Stimulated activated CD4-positive, alpha-beta T cell treated with anti-CD3 and anti-CD28 coated beads, Interleukin-15, amount 100 ng/mL, for 24 hours (primary cell): ENCODE measurements at regions not wholly inside any gene's neighbourhood (a gene's known extent, or its start where the extent isn't known, plus 50 kb on each side); places are given as distances from the start of the nearest gene placed in this dataset.
"Not testable (repeated sequence)": the region's sequence is repeated elsewhere in the genome, so short reads cannot be mapped to it uniquely, and the experiment has no call there.

ENCODE experiments used
- DNase-seq: peaks from one replicate; pipeline ENCODE4 v3.0.0-alpha.2; 2020

GRCh38 chr1:213481395-213481794 is 430.4 kb downstream of the RPS6KC1 start:
- DNase-seq: no peak

GRCh38 chr1:213484333-213484732 is 433.3 kb downstream of the RPS6KC1 start:
- DNase-seq: no peak

GRCh38 chr1:213484758-213485157 is 433.7 kb downstream of the RPS6KC1 start:
- no peak for DNase-seq

GRCh38 chr1:213486488-213486887 is 435.4 kb downstream of the RPS6KC1 start:
- no peak for DNase-seq

DNA sequence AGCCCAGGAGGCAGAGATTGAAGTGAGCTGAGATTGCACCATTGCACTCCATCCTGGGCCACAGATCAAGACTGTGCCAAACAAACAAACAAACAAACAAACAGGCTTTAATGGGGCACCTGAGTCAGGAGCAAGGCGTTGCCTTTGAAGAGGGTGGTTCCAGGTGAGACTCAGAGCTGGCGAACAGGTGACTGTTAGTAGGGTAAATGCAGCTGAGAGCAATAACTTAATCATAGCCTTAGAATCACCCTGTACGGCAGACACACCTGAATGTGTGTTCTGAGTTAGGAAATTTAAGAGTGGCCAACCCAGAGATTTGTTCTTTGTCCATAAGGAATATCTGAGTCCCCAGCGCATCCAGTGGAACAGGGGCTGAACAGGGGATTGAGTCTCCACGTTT is 440.4 kb downstream of the RPS6KC1 start:
- DNase-seq: no peak

DNA sequence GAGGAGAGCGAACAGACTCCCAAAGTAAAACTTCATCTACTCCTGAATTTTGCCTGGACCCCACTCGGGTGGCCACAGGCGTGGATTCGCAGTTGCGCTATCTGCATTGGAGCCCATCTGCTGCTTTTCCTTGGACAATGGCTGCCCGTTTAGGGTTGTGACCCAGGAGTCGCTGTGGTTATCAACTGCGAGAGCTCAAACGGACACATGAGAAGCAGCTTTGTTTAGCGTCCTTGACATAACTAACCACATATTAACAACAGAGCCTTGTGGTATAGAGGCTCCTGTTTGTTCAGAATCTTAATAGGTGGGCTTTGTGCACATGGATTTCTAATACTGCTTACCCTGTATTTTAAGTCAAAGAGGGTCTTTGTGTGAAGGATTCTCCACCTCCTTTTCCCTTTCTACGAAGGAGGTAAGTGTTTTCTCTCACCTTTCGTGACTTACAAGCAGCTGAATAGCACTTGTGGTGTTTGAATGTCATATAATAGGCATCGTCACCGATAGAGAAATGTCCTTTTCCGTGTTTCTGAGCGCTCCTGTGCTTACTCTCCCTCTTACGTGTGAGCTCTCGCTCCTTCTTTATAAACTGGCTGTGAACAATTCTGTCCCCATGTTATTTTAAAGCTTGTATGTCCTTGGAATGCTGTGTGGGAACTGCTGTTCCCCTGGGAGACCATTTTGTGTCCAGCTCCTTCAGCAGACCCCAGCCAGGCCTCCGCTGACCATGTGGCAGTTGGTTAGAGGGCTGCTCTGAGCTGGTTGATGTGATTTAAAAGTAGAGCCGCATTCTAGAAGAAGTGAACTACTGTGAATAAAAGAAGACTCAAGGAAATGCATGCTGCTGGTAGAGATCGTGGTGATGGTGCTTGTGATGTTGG is 441.4 kb downstream of the RPS6KC1 start:
- no peak for DNase-seq

GRCh38 chr1:213499444-213499843 is 448.4 kb downstream of the RPS6KC1 start:
- DNase-seq: no peak

GRCh38 chr1:213507472-213508223 is 456.6 kb downstream of the RPS6KC1 start:
- DNase-seq: no peak

- no peak for DNase-seq
These were observed 460.1 kb downstream of the RPS6KC1 start for GRCh38 chr1:213511173-213511572.

DNA sequence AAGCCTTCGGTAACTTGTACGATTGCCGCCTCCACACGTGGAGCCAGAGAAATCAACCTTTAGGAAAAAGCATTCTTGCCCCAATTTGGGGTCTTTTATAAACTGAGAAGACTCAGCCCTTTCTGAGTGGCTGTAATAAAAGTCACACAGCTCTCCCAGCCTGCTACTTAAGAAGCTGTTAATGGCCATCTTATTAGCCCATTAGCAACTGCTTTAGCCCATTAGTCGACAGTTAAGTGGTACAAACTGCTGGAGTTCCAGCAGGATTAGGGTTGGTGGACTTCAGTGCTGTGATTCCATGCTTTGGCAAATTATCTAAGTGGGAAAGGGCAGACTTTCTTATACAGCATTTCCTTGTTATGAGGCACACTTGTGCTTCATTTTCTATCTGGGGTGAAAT is 461.3 kb downstream of the RPS6KC1 start:
- DNase-seq: no peak

GRCh38 chr1:213513006-213513405 is 462.0 kb downstream of the RPS6KC1 start:
- no peak for DNase-seq

- not testable (repeated sequence) for DNase-seq
These were observed 463.6 kb downstream of the RPS6KC1 start for GRCh38 chr1:213514408-213515179.

DNA sequence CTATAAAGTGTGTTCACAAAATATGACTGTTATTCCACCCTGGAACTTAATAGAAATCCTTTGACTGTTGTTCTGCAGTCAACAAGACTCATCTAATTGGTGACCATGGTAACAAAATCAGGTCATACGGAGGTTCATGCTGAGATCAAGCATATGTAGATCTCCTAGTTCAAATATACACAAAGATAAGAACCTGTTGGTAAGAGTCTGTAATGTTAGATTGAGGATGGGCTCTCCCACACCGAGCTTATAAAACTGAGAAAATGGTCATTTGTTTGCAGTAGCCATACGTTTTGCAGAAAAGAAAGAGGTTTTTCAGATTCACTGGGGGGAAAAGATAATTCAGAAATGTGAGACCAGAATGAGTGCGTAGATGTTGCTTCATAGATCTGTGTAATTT is 468.1 kb downstream of the RPS6KC1 start:
- no peak for DNase-seq

GRCh38 chr1:213521206-213521605 is 466.6 kb upstream of the PROX1 start:
- DNase-seq: no peak

- DNase-seq: no peak
These were observed 463.9 kb upstream of the PROX1 start for GRCh38 chr1:213523781-213524398.

- no peak for DNase-seq
These were observed 461.5 kb upstream of the PROX1 start for GRCh38 chr1:213526306-213526705.

- DNase-seq: no peak
These were observed 457.0 kb upstream of the PROX1 start for GRCh38 chr1:213530611-213531320.

DNA sequence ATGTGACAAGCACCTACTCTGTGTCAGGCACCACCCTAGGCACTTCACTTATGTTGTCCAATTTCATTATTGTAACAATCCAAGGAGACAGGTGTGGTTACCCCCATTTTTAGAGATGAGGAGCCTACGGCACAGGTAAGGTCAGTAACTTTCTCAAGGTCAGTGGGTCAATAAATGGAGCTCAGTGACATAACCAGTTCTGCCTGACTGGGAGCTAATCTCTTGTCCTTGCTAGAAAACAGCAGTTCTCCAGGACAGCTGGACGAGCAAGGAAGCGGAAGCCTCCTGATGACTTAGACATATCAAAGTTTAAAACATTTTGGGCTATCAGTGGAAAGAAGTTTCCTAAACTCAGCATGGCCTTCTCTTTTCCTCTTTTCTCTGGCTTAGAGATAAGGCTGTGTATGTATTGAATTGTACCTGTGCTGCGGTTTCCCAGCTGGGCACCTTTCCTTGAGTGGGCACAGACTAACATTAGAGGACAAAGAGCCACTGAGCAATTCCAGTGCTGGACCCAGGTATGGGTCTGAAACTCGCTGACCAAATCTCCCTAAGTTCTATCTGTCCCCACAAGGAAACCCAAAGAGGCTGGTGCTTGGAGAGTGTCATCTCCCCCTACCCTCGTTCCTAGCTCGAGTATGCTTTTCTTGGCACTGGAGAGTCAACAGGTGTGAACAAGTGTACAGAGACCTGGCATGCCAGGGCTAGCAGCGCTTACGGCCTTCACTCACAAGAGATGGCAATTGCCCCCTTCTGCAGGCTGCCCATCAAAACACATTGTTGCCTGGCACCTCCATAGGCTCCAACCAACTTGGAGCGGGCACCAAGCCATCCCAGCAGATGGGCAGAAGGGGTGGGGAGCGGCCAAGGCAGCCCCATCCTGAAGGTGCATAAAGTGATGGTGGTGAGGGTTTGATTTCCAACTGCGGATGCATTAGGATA is 456.1 kb upstream of the PROX1 start:
- DNase-seq: no peak

DNA sequence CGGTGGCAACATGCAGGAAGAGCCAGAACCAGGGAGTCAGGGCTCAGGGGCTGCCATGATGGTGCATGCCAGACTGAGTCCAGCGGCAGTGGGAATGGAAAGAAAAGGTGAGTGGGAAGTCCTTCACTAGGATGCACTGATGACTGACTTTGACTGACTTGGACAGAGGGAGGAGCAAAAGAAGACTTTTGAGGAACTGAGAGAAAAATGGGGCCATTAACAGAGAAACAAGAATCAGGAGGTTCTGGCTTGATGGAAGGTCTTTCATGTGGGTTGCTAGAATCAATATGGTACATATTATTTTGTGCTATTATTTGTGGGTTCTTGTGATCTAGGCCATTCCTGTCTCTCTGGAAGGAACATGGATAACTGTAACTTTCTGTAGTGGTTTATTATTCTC is 454.6 kb upstream of the PROX1 start:
- DNase-seq: no peak

GRCh38 chr1:213535679-213536078 is 452.1 kb upstream of the PROX1 start:
- DNase-seq: no peak

DNA sequence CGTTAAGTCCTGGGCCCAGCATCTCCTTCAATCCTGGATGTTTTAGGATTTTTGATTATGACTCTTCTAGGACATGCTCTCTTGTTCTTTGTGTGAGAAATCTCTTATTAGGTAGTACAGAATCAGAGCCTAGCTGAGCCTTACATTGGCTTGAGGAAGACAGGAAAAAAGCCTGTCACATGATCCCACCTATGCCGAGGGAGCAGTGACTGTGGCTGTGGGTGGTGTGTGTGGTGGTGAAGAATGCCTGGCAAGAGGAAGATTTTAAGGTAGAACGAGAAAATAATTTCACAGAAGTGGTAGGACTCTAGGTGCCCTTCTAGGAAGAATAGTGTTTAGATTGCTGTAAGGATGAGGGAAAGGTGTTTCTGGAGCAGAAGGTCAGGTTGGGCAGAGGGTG is 449.5 kb upstream of the PROX1 start:
- no peak for DNase-seq
